Ovary (tissue), 7 donors: ENCODE measurements at regions not wholly inside any gene's neighbourhood (a gene's known extent, or its start where the extent isn't known, plus 50 kb on each side); places are given as distances from the start of the nearest gene placed in this dataset.
"Not testable (repeated sequence)": the region's sequence is repeated elsewhere in the genome, so short reads cannot be mapped to it uniquely, and the experiment has no call there.

ENCODE experiments used
- DNase-seq, 5 donors: peaks; one replicate each; pipeline ENCODE4 v3.0.0-alpha.2; 2019 to 2020
- H3K27ac ChIP-seq, 2 donors: fragments of 200-600 bp; one replicate each; pipeline versions ENCODE4 v1.5.1 to v1.8.0; 2019 to 2022
- H3K27me3 ChIP-seq: fragments of 200-600 bp; one replicate; pipeline ENCODE4 v1.8.0; 2022
- H3K36me3 ChIP-seq: fragments of 200-600 bp; sonication (generic); one replicate; pipeline ENCODE4 v1.5.1; 2019
- H3K4me1 ChIP-seq: one replicate; pipeline ENCODE4 v1.8.1; 2013; ENCODE audit warnings: mild to moderate bottlenecking, moderate library complexity; ENCODE audit not compliant: insufficient read depth
- H3K4me3 ChIP-seq: fragments of 200-600 bp; sonication (generic); one replicate; pipeline ENCODE4 v1.5.1; 2017
- H3K9me3 ChIP-seq, 2 donors: fragments of 200-600 bp in 1 of 2; sonication (generic) in 1 of 2; one replicate each; pipeline versions ENCODE4 v1.5.1 to v1.8.1; 2013 to 2019; ENCODE audit warnings: mild to moderate bottlenecking in 1 of 2, moderate library complexity in 1 of 2
- CTCF ChIP-seq, 3 donors: fragments of 450-650 bp in 2 of 3; fragments of 200-600 bp in 1 of 3; IDR thresholded peaks; one replicate each; pipeline versions ENCODE4 v1.5.1 to v1.8.0; 2016 to 2022; ENCODE audit warnings: antibody characterized with exemption in 3 of 3, mild to moderate bottlenecking in 1 of 3
- EP300 ChIP-seq: sonication (generic); formaldehyde crosslinking; IDR thresholded peaks from one replicate; pipeline ENCODE4 v1.6.1; 2017; ENCODE audit warnings: antibody characterized with exemption
- POLR2A ChIP-seq: fragments of 450-650 bp; IDR thresholded peaks from one replicate; pipeline ENCODE4 v1.6.1; 2017; ENCODE audit warnings: antibody characterized with exemption, mild to moderate bottlenecking, moderate library complexity
- WGBS, 3 donors: extraction: QIAGEN DNeasy Blood & Tissue Kit in 1 of 3; methylation state at CpG; one replicate each; pipeline versions ENCODE4 v1.1.5 to v1.1.7; 2013 to 2017; 5-methylcytosine and 5-hydroxymethylcytosine counted together
- intact Hi-C, 4 donors: fragments of 100-400 bp; cut with DNase I; formaldehyde crosslinking; loops; one replicate each; pipeline versions ENCODE4 v1.11.0 to v1.15.1; 2022 to 2023
- donor health status: DM: no; HTN: no; CAD: no; lungs with moderate emphysema.
- donor health status: DM: no; HTN: no; CAD: no.
- donor health status: Bipolar disorder and iron deficiency.
- donor health status: DM: no; HTN: no; CAD: no.
- donor health status: DM: yes; HTN: yes; CAD: no.

GRCh38 chr6:167668754-167669552 lies 157.8 kb upstream of the AFDN start:
- intact Hi-C loops = no loop called here
- WGBS, 3 donors = 87 to 93% (median 92%) methylated on average over 21 of the region's 21 CpGs

GRCh38 chr6:167669553-167669849 lies 157.2 kb upstream of the AFDN start:
- intact Hi-C loops = no loop called here
- Histone ChIP-seq H3K36me3 (no peaks in the 10 kb centered on the region), H3K4me3 (no peak overlapping the region), H3K27me3 (no peaks in the 10 kb centered on the region), H3K4me1 (peaks cover 3% of the 10 kb centered on the region), H3K9me3 (no peaks in the 10 kb centered on the region), H3K27ac (no peak overlapping the region)
- WGBS, 3 donors = 88 to 95% (median 93%) methylated on average over 9 of the region's 9 CpGs
- TF ChIP-seq CTCF (IDR thresholded peaks at IDR 0.05) (no peak), EP300 (no peak), POLR2A (no peak)
- DNase-seq = no peak

More at GRCh38 chr6:167668754-167669552, 157.8 kb upstream of the AFDN start:
- Histone ChIP-seq H3K9me3 (no peaks in the 10 kb centered on the region), H3K27me3 (no peaks in the 10 kb centered on the region), H3K36me3 (no peaks in the 10 kb centered on the region), H3K4me3 (no peak overlapping the region), H3K27ac (no peak overlapping the region), H3K4me1 (peaks cover 3% of the 10 kb centered on the region)
- no peak for TF ChIP-seq CTCF (IDR thresholded peaks at IDR 0.05)
- no peak for TF ChIP-seq POLR2A
- TF ChIP-seq EP300 = no peak
- DNase-seq = no peak

- no peak for DNase-seq
- H3K4me3 ChIP-seq = no peak overlapping the region
- H3K27ac ChIP-seq = no peak overlapping the region
- intact Hi-C loops = no loop called here
- H3K4me1 ChIP-seq = peaks cover 3% of the 10 kb centered on the region
- no peaks in the 10 kb centered on the region for H3K36me3 ChIP-seq
- no peak for TF ChIP-seq POLR2A
- 91 to 92% (median 92%) methylated on average over 26 of the region's 26 CpGs for WGBS, 3 donors
- H3K9me3 ChIP-seq = no peaks in the 10 kb centered on the region
- H3K27me3 ChIP-seq = no peaks in the 10 kb centered on the region
These were observed 156.6 kb upstream of the AFDN start for GRCh38 chr6:167669870-167670802.

- Histone ChIP-seq H3K4me3 (no peak overlapping the region), H3K27ac (no peak overlapping the region), H3K36me3 (no peaks in the 10 kb centered on the region), H3K9me3 (no peaks in the 10 kb centered on the region), H3K27me3 (no peaks in the 10 kb centered on the region), H3K4me1 (peaks cover 5% of the 10 kb centered on the region)
- intact Hi-C loops = no loop called here
- TF ChIP-seq CTCF (IDR thresholded peaks at IDR 0.05) (no peak), POLR2A (no peak), EP300 (no peak)
- DNase-seq = no peak
- 91 to 94% (median 92%) methylated on average over 7 of the region's 7 CpGs for WGBS, 3 donors
These were observed 155.8 kb upstream of the AFDN start for GRCh38 chr6:167670938-167671338.

DNA sequence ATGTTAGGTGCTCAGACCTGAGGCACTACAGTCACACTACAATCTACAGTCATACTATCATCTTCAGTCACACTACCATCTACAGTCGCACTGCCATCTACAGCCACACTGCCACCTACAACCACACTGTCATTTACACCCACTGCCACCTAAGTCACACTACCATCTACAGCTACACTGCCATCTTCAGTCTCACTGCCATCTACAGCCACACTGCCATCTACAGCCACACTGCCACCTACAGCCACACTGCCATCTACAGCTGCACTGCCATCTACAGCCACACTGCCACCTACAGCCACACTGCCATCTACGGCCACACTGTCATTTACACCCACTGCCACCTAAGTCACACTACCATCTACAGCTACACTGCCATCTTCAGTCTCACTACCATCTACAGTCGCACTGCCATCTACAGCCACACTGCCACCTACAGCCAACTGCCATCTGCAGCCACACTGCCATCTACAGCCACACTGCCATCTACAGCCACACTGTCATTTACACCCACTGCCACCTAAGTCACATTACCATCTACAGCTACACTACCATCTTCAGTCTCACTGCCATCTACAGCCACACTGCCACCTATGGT lies 155.2 kb upstream of the AFDN start:
- H3K27ac ChIP-seq, H3K27me3 ChIP-seq, DNase-seq, intact Hi-C loops, H3K36me3 ChIP-seq, H3K4me1 ChIP-seq, H3K9me3 ChIP-seq, H3K4me3 ChIP-seq: not testable (repeated sequence)
- 79 to 95% (median 90%) methylated on average over 3 of the region's 3 CpGs for WGBS, 3 donors
